ENCODE measurements at regions not wholly inside any gene's neighbourhood (a gene's known extent, or its start where the extent isn't known, plus 50 kb on each side); places are given as distances from the start of the nearest gene placed in this dataset.

- TF ChIP-seq, protein P1, sequence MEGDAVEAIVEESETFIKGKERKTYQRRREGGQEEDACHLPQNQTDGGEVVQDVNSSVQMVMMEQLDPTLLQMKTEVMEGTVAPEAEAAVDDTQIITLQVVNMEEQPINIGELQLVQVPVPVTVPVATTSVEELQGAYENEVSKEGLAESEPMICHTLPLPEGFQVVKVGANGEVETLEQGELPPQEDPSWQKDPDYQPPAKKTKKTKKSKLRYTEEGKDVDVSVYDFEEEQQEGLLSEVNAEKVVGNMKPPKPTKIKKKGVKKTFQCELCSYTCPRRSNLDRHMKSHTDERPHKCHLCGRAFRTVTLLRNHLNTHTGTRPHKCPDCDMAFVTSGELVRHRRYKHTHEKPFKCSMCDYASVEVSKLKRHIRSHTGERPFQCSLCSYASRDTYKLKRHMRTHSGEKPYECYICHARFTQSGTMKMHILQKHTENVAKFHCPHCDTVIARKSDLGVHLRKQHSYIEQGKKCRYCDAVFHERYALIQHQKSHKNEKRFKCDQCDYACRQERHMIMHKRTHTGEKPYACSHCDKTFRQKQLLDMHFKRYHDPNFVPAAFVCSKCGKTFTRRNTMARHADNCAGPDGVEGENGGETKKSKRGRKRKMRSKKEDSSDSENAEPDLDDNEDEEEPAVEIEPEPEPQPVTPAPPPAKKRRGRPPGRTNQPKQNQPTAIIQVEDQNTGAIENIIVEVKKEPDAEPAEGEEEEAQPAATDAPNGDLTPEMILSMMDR (IDR thresholded peaks at IDR 0.05 in 2 of 3, conservative IDR thresholded peaks at IDR 0.05 in 1 of 3; ENCODE audit: insufficient read depth in 2 of 3, low read depth in 1 of 3, low read length in 3 of 3), result no peak
- TF ChIP-seq LEF1 (IDR thresholded peaks at IDR 0.05) (no peak), POLR2AphosphoS5 (IDR thresholded peaks at IDR 0.05; ENCODE audit: control insufficient read depth, insufficient read depth, low read depth, low read length) (no peak), TCF7 (IDR thresholded peaks at IDR 0.05; ENCODE audit: borderline replicate concordance) (no peak), EZH2 (IDR thresholded peaks at IDR 0.05; ENCODE audit: borderline replicate concordance, low read depth, low read length) (no peak), ZNF384 (IDR thresholded peaks at IDR 0.05; ENCODE audit: low read depth, low read length) (no peak), HDAC1 (IDR thresholded peaks at IDR 0.05) (no peak), POLR2A (conservative IDR thresholded peaks at IDR 0.05) (no peak), EHMT2 (IDR thresholded peaks at IDR 0.05) (no peak), ZNF253 (CRISPR knock-in tag; conservative IDR thresholded peaks at IDR 0.05) (no peak), ELK1 (CRISPR knock-in tag; IDR thresholded peaks at IDR 0.05) (no peak), ETS1 (conservative IDR thresholded peaks at IDR 0.05; ENCODE audit: control insufficient read depth, low read depth, low read length) (no peak)
- TF ChIP-seq, protein P2, sequence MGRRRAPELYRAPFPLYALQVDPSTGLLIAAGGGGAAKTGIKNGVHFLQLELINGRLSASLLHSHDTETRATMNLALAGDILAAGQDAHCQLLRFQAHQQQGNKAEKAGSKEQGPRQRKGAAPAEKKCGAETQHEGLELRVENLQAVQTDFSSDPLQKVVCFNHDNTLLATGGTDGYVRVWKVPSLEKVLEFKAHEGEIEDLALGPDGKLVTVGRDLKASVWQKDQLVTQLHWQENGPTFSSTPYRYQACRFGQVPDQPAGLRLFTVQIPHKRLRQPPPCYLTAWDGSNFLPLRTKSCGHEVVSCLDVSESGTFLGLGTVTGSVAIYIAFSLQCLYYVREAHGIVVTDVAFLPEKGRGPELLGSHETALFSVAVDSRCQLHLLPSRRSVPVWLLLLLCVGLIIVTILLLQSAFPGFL (CRISPR knock-in tag; IDR thresholded peaks at IDR 0.05), result no peak
- TF ChIP-seq, protein P3, sequence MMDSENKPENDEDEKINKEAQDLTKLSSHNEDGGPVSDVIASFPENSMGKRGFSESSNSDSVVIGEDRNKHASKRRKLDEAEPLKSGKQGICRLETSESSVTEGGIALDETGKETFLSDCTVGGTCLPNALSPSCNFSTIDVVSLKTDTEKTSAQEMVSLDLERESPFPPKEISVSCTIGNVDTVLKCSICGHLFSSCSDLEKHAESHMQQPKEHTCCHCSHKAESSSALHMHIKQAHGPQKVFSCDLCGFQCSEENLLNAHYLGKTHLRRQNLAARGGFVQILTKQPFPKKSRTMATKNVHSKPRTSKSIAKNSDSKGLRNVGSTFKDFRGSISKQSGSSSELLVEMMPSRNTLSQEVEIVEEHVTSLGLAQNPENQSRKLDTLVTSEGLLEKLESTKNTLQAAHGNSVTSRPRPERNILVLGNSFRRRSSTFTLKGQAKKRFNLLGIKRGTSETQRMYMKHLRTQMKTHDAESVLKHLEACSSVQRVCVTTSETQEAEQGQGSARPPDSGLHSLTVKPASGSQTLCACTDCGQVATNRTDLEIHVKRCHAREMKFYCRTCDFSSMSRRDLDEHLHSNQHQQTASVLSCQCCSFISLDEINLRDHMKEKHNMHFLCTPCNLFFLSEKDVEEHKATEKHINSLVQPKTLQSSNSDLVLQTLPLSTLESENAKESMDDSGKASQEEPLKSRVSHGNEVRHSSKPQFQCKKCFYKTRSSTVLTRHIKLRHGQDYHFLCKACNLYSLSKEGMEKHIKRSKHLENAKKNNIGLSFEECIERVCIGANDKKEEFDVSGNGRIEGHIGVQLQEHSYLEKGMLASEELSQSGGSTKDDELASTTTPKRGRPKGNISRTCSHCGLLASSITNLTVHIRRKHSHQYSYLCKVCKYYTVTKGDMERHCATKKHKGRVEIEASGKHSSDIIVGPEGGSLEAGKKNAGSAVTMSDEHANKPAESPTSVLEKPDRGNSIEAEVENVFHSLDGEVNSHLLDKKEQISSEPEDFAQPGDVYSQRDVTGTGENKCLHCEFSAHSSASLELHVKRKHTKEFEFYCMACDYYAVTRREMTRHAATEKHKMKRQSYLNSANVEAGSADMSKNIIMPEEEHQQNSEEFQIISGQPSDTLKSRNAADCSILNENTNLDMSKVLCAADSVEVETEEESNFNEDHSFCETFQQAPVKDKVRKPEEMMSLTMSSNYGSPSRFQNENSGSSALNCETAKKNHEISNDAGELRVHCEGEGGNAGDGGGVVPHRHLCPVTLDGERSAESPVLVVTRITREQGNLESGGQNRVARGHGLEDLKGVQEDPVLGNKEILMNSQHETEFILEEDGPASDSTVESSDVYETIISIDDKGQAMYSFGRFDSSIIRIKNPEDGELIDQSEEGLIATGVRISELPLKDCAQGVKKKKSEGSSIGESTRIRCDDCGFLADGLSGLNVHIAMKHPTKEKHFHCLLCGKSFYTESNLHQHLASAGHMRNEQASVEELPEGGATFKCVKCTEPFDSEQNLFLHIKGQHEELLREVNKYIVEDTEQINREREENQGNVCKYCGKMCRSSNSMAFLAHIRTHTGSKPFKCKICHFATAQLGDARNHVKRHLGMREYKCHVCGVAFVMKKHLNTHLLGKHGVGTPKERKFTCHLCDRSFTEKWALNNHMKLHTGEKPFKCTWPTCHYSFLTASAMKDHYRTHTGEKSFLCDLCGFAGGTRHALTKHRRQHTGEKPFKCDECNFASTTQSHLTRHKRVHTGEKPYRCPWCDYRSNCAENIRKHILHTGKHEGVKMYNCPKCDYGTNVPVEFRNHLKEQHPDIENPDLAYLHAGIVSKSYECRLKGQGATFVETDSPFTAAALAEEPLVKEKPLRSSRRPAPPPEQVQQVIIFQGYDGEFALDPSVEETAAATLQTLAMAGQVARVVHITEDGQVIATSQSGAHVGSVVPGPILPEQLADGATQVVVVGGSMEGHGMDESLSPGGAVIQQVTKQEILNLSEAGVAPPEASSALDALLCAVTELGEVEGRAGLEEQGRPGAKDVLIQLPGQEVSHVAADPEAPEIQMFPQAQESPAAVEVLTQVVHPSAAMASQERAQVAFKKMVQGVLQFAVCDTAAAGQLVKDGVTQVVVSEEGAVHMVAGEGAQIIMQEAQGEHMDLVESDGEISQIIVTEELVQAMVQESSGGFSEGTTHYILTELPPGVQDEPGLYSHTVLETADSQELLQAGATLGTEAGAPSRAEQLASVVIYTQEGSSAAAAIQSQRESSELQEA (IDR thresholded peaks at IDR 0.05; ENCODE audit: low read depth), result no peak
Observed at GRCh38 chr2:166814335-166814734, 73.9 kb upstream of the XIRP2 start.

Data from K562 (cell line).